Tibial nerve (tissue), 4 donors: ENCODE measurements at regions not wholly inside any gene's neighbourhood (a gene's known extent, or its start where the extent isn't known, plus 50 kb on each side); places are given as distances from the start of the nearest gene placed in this dataset.

Source experiments
- CTCF ChIP-seq, 5 experiments: fragments of 200-600 bp in 3 of 5; fragments of 450-650 bp in 2 of 5; sonication (generic) in 3 of 5; IDR thresholded peaks; one replicate each; pipeline ENCODE4 v1.5.1; 2016 to 2019; ENCODE audit warnings: antibody characterized with exemption in 5 of 5, mild to moderate bottlenecking in 3 of 5, moderate library complexity in 2 of 5
- EP300 ChIP-seq, 2 donors: sonication (generic); formaldehyde crosslinking; IDR thresholded peaks; one replicate each; pipeline ENCODE4 v1.6.1; 2017; ENCODE audit warnings: antibody characterized with exemption in 2 of 2, mild to moderate bottlenecking in 1 of 2
- POLR2A ChIP-seq, 2 donors: fragments of 450-650 bp; IDR thresholded peaks; one replicate each; pipeline ENCODE4 v1.6.1; 2017; ENCODE audit warnings: antibody characterized with exemption in 2 of 2, mild to moderate bottlenecking in 2 of 2, moderate library complexity in 2 of 2

GRCh38 chr17:63285551-63285950 is 160.6 kb downstream of the CYB561 start:
- TF ChIP-seq POLR2A (IDR thresholded peaks at IDR 0.05): no peak
- no peak for TF ChIP-seq CTCF (IDR thresholded peaks at IDR 0.05)
- no peak for TF ChIP-seq EP300 (IDR thresholded peaks at IDR 0.05)
